Esophagus squamous epithelium (tissue), 5 donors: ENCODE measurements at regions not wholly inside any gene's neighbourhood (a gene's known extent, or its start where the extent isn't known, plus 50 kb on each side); places are given as distances from the start of the nearest gene placed in this dataset.

Experiments
- DNase-seq: peaks from one replicate; lab custom pipeline; 2025; lab: John Stamatoyannopoulos, UW
- H3K27ac ChIP-seq, 4 donors: fragments of 200-600 bp; sonication (generic); one replicate each; pipeline ENCODE4 v1.5.1; 2016 to 2019; ENCODE audit warnings: mild to moderate bottlenecking in 1 of 4
- H3K27me3 ChIP-seq, 4 donors: fragments of 200-600 bp; sonication (generic); 1 replicate in 3 of 4; 2 replicates in 1 of 4; pipeline versions ENCODE4 v1.5.1 to v1.6.0; 2017 to 2021; ENCODE audit warnings: antibody characterized with exemption in 1 of 4
- H3K36me3 ChIP-seq, 3 donors: fragments of 200-600 bp; sonication (generic); one replicate each; pipeline ENCODE4 v1.5.1; 2016 to 2019
- H3K4me1 ChIP-seq, 3 donors: fragments of 200-600 bp; sonication (generic); one replicate each; pipeline ENCODE4 v1.5.1; 2017 to 2019
- H3K4me3 ChIP-seq, 4 donors: fragments of 200-600 bp; sonication (generic); 1 replicate in 3 of 4; 2 replicates in 1 of 4; pipeline ENCODE4 v1.5.1; 2016 to 2019; ENCODE audit warnings: mild to moderate bottlenecking in 2 of 4, moderate library complexity in 1 of 4
- H3K9me3 ChIP-seq, 3 donors: fragments of 200-600 bp; sonication (generic); one replicate each; pipeline ENCODE4 v1.5.1; 2016 to 2019
- CTCF ChIP-seq, 6 experiments: fragments of 450-650 bp in 4 of 6; fragments of 200-600 bp in 2 of 6; sonication (generic) in 2 of 6; IDR thresholded peaks; one replicate each; pipeline ENCODE4 v1.5.1; 2016 to 2019; ENCODE audit warnings: antibody characterized with exemption in 6 of 6, mild to moderate bottlenecking in 4 of 6, moderate library complexity in 4 of 6
- POLR2A ChIP-seq, 4 donors: fragments of 450-650 bp; IDR thresholded peaks; one replicate each; pipeline ENCODE4 v1.6.1; 2017; ENCODE audit warnings: antibody characterized with exemption in 4 of 4, mild to moderate bottlenecking in 4 of 4, moderate library complexity in 3 of 4
- WGBS, 2 donors: methylation state at CpG; one replicate each; pipeline ENCODE4 v1.1.5; 2018; 5-methylcytosine and 5-hydroxymethylcytosine counted together
- intact Hi-C: fragments of 100-400 bp; cut with DNase I; formaldehyde crosslinking; loops from one replicate; pipeline ENCODE4 v1.15.0; 2022
- donor health status: DM: yes; HTN: yes; CAD: no.

- no peak for DNase-seq
- H3K4me1 ChIP-seq = no peaks in the 10 kb centered on the region
- 90 to 95% methylated on average over 2 of the region's 2 CpGs for WGBS, 2 donors
- intact Hi-C loops = no loop called here
- no peak overlapping the region for H3K27ac ChIP-seq
- H3K9me3 ChIP-seq = no peaks in the 10 kb centered on the region
- H3K36me3 ChIP-seq = no peaks in the 10 kb centered on the region
- no peaks in the 10 kb centered on the region for H3K27me3 ChIP-seq
- TF ChIP-seq CTCF (IDR thresholded peaks at IDR 0.05) (no peak), POLR2A (IDR thresholded peaks at IDR 0.05) (no peak)
- no peak overlapping the region for H3K4me3 ChIP-seq
These were observed 308.9 kb downstream of the ANTXR2 start for GRCh38 chr4:79764120-79764519.

- Histone ChIP-seq H3K4me3 (no peak overlapping the region), H3K4me1 (no peaks in the 10 kb centered on the region), H3K9me3 (no peaks in the 10 kb centered on the region), H3K27me3 (no peaks in the 10 kb centered on the region), H3K36me3 (no peaks in the 10 kb centered on the region), H3K27ac (no peak overlapping the region)
- 79 to 82% methylated on average over 4 of the region's 4 CpGs for WGBS, 2 donors
- intact Hi-C loops = no loop called here
- TF ChIP-seq POLR2A (IDR thresholded peaks at IDR 0.05) (no peak), CTCF (IDR thresholded peaks at IDR 0.05) (no peak)
- DNase-seq = no peak
These were observed 309.4 kb downstream of the ANTXR2 start for GRCh38 chr4:79763486-79764075.

DNA sequence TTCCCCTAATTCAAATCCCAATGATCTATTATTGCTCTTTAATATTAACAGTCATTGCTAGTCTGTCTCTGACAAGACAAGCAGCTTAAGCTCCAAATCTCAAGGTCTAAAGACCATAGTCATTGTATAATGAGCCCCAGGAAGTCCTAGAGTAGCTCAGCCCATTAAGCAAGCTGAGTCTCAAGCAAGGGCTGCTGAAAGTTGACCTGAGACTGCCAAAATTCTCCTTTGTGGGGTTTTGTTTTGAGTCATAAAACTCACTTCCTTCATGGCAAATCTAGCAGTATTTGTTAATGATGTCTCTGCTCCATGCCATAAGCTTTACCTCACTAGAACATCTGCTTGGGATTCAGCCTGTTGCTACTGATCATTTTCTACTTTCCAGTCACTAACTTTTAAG, 313.2 kb downstream of the ANTXR2 start:
- intact Hi-C loops = no loop called here
- Histone ChIP-seq H3K9me3 (no peaks in the 10 kb centered on the region), H3K4me1 (no peaks in the 10 kb centered on the region), H3K27me3 (no peaks in the 10 kb centered on the region), H3K4me3 (no peak overlapping the region), H3K36me3 (no peaks in the 10 kb centered on the region), H3K27ac (no peak overlapping the region)
- TF ChIP-seq CTCF (IDR thresholded peaks at IDR 0.05) (no peak), POLR2A (IDR thresholded peaks at IDR 0.05) (no peak)
- no peak for DNase-seq

GRCh38 chr4:79757600-79757999, 315.4 kb downstream of the ANTXR2 start:
- Histone ChIP-seq H3K27me3 (no peaks in the 10 kb centered on the region), H3K9me3 (no peaks in the 10 kb centered on the region), H3K36me3 (no peaks in the 10 kb centered on the region), H3K4me1 (no peaks in the 10 kb centered on the region), H3K27ac (no peak overlapping the region), H3K4me3 (no peak overlapping the region)
- TF ChIP-seq POLR2A (IDR thresholded peaks at IDR 0.05) (no peak), CTCF (IDR thresholded peaks at IDR 0.05) (no peak)
- DNase-seq = no peak
- intact Hi-C loops = no loop called here

DNA sequence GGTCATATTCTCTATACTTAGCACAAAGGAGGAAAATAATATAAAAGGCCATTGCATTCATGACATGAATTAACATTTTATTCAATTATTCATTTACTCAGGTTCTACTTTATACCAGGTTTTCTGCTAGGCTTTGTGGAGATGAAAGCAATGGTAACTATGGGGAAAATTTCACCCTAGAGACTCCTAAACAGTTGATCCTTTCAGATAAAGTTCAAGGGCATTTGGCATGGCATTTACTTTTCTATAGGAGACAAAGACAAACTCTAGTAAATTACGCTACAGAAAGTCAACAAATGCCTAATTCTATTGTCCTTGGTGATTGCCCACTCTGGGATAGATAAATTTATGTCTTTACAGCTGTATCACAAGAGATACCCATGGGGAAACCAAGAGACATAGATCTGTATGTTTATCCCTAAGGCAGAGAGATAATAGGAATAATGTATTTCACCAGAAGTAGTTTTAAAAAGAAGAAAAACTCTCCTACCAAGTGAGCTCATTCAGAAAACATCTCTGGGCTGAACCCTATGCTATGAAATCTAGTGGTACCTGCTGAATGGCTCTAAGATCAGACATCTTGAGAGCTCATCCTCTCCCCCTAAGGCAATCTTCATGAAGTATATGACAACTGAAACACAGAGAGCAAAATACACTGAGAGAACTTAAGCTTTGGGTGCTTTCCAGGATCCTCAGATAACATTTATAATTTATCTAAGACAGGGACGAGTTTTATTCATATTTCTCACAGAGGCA, 316.7 kb downstream of the ANTXR2 start:
- H3K4me3 ChIP-seq = no peak overlapping the region
- intact Hi-C loops = no loop called here
- no peaks in the 10 kb centered on the region for H3K36me3 ChIP-seq
- no peaks in the 10 kb centered on the region for H3K4me1 ChIP-seq
- TF ChIP-seq CTCF (IDR thresholded peaks at IDR 0.05) (no peak), POLR2A (IDR thresholded peaks at IDR 0.05) (no peak)
- no peak overlapping the region for H3K27ac ChIP-seq
- no peaks in the 10 kb centered on the region for H3K27me3 ChIP-seq
- DNase-seq = no peak
- 52 to 66% methylated on average over 2 of the region's 2 CpGs for WGBS, 2 donors
- no peaks in the 10 kb centered on the region for H3K9me3 ChIP-seq
